ENCODE measurements at regions not wholly inside any gene's neighbourhood (a gene's known extent, or its start where the extent isn't known, plus 50 kb on each side); places are given as distances from the start of the nearest gene placed in this dataset.

DNA sequence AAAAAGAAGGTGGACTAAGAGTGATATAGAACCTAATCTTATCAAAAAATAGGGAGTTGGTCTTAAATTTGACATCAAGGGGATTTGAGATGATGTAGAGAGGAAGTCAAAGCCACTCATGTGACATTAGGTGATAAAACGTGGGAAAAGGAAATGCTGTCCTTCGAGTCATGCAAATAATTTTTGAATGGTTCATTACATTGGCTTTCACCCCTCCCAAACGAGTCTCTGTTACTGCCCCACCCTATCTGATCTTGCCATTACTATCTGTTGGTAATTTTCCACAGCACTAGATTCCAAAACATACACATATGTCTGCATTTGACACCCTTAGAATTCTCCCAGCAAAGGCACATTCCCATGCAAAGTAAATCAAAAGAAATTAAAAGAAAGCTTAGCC, 531.1 kb upstream of the ADAMTS5 start:
- Histone ChIP-seq H3K4me1 (ENCODE audit: control insufficient read depth, low read length) (no peaks in the 10 kb centered on the region), H3K27ac (ENCODE audit: low read depth, low read length) (no peak overlapping the region), H3K4me2 (ENCODE audit: low read length) (no peak overlapping the region), H3K9me2 (replicated peaks; ENCODE audit: control insufficient read depth, low read length) (no peaks in the 10 kb centered on the region), H3K36me3 (ENCODE audit: control insufficient read depth, low read length) (no peaks in the 10 kb centered on the region), H4K20me1 (ENCODE audit: control insufficient read depth, insufficient read depth, low read depth, low read length) (no peaks in the 10 kb centered on the region), H3F3A (ENCODE audit: control insufficient read depth, insufficient read depth) (no peaks in the 10 kb centered on the region), H3K9me3 (ENCODE audit: control insufficient read depth, insufficient read depth, low read length) (no peaks in the 10 kb centered on the region), H3K4me3 (ENCODE audit: low read length) (no peak overlapping the region), H3K27me3 (ENCODE audit: control insufficient read depth, low read length) (no peaks in the 10 kb centered on the region), H3K79me2 (ENCODE audit: control insufficient read depth, low read length) (no peaks in the 10 kb centered on the region)
- no peak for TF ChIP-seq EZH2phosphoT487 (IDR thresholded peaks at IDR 0.05; ENCODE audit: borderline replicate concordance, low read length)
- TF ChIP-seq, protein P1, sequence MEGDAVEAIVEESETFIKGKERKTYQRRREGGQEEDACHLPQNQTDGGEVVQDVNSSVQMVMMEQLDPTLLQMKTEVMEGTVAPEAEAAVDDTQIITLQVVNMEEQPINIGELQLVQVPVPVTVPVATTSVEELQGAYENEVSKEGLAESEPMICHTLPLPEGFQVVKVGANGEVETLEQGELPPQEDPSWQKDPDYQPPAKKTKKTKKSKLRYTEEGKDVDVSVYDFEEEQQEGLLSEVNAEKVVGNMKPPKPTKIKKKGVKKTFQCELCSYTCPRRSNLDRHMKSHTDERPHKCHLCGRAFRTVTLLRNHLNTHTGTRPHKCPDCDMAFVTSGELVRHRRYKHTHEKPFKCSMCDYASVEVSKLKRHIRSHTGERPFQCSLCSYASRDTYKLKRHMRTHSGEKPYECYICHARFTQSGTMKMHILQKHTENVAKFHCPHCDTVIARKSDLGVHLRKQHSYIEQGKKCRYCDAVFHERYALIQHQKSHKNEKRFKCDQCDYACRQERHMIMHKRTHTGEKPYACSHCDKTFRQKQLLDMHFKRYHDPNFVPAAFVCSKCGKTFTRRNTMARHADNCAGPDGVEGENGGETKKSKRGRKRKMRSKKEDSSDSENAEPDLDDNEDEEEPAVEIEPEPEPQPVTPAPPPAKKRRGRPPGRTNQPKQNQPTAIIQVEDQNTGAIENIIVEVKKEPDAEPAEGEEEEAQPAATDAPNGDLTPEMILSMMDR (IDR thresholded peaks at IDR 0.05; ENCODE audit: low read depth, low read length, poor library complexity, severe bottlenecking) = no peak

DNA sequence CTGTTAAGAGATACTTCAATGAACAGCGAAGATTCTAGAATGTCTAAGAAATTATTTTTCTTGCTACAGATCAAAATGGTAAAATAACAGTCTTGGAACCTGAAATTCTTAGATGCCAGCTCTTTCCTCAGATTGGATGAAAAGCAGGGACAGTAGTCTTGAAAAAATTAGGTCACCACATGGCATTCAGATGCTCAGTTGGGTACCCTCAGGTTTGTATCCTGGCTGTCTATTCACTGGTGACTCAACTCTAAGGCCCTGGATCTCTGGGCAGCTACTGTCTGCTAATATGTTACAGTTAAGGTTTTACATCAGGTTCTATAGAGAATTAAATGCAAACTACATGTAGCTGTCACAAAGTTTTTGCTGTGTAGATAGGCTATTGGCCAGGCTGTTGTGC, 528.9 kb upstream of the ADAMTS5 start:
- Histone ChIP-seq H3F3A (ENCODE audit: control insufficient read depth, insufficient read depth) (no peaks in the 10 kb centered on the region), H3K4me1 (ENCODE audit: control insufficient read depth, low read length) (no peaks in the 10 kb centered on the region), H3K9me3 (ENCODE audit: control insufficient read depth, insufficient read depth, low read length) (no peaks in the 10 kb centered on the region), H3K4me2 (ENCODE audit: low read length) (no peak overlapping the region), H4K20me1 (ENCODE audit: control insufficient read depth, insufficient read depth, low read depth, low read length) (no peaks in the 10 kb centered on the region), H3K36me3 (ENCODE audit: control insufficient read depth, low read length) (no peaks in the 10 kb centered on the region), H3K27ac (ENCODE audit: low read depth, low read length) (no peak overlapping the region), H3K27me3 (ENCODE audit: control insufficient read depth, low read length) (no peaks in the 10 kb centered on the region), H3K4me3 (ENCODE audit: low read length) (no peak overlapping the region), H3K9me2 (replicated peaks; ENCODE audit: control insufficient read depth, low read length) (no peaks in the 10 kb centered on the region), H3K79me2 (ENCODE audit: control insufficient read depth, low read length) (no peaks in the 10 kb centered on the region)
- no peak for TF ChIP-seq EZH2phosphoT487 (IDR thresholded peaks at IDR 0.05; ENCODE audit: borderline replicate concordance, low read length)
- TF ChIP-seq, protein P1 (IDR thresholded peaks at IDR 0.05; ENCODE audit: low read depth, low read length, poor library complexity, severe bottlenecking) = no peak

DNA sequence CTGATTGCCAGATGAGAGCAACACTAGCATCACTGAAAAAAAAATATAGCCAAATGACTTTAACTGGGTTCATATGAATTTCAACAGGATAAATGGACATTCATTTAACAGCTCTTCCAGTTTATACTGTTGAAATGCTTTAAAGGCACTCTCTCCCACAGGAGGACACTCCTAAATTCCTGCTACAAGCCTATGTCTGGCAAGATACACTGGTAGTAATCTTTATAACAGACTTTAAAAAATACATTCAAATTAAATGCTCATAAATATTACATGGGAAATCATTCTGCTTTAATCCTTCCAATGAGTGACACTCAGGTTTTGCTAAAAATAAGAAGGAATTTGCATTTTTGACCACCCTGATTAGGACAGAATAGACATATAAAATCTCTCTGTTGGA, 526.7 kb upstream of the ADAMTS5 start:
- H3F3A ChIP-seq (ENCODE audit: control insufficient read depth, insufficient read depth) = no peaks in the 10 kb centered on the region

More for the DNA sequence above, 526.7 kb upstream of the ADAMTS5 start:
- H3K4me1 ChIP-seq (ENCODE audit: control insufficient read depth, low read length) = no peaks in the 10 kb centered on the region
- H3K79me2 ChIP-seq (ENCODE audit: control insufficient read depth, low read length) = no peaks in the 10 kb centered on the region
- no peak for TF ChIP-seq EZH2phosphoT487 (IDR thresholded peaks at IDR 0.05; ENCODE audit: borderline replicate concordance, low read length)
- TF ChIP-seq, protein P1 (IDR thresholded peaks at IDR 0.05; ENCODE audit: low read depth, low read length, poor library complexity, severe bottlenecking) = no peak
- H3K27me3 ChIP-seq (ENCODE audit: control insufficient read depth, low read length) = no peaks in the 10 kb centered on the region
- H3K9me2 ChIP-seq (replicated peaks; ENCODE audit: control insufficient read depth, low read length) = no peaks in the 10 kb centered on the region
- no peak overlapping the region for H3K27ac ChIP-seq (ENCODE audit: low read depth, low read length)
- H3K9me3 ChIP-seq (ENCODE audit: control insufficient read depth, insufficient read depth, low read length) = no peaks in the 10 kb centered on the region
- H4K20me1 ChIP-seq (ENCODE audit: control insufficient read depth, insufficient read depth, low read depth, low read length) = no peaks in the 10 kb centered on the region
- H3K4me2 ChIP-seq (ENCODE audit: low read length) = no peak overlapping the region
- H3K36me3 ChIP-seq (ENCODE audit: control insufficient read depth, low read length) = no peaks in the 10 kb centered on the region
- no peak overlapping the region for H3K4me3 ChIP-seq (ENCODE audit: low read length)
